HFFc6 (cell line): ENCODE measurements at regions not wholly inside any gene's neighbourhood (a gene's known extent, or its start where the extent isn't known, plus 50 kb on each side); places are given as distances from the start of the nearest gene placed in this dataset.

Experiments used
- DNase-seq: peaks from one replicate; pipeline ENCODE4 v3.0.0-alpha.2; 2018
- H3K27ac Mint-ChIP-seq: 2 replicates; pipeline ENCODE4 v1.8.0; 2020; ENCODE audit warnings: mild to moderate bottlenecking, mixed read lengths
- H3K27me3 Mint-ChIP-seq: 2 replicates; pipeline ENCODE4 v1.8.0; 2021; ENCODE audit warnings: mild to moderate bottlenecking, moderate library complexity, mixed read lengths; ENCODE audit not compliant: insufficient read depth
- H3K36me3 Mint-ChIP-seq: 2 replicates; pipeline ENCODE4 v1.8.0; 2021; ENCODE audit warnings: low read depth, mixed read lengths
- H3K4me1 Mint-ChIP-seq: 2 replicates; pipeline ENCODE4 v1.8.0; 2020; ENCODE audit warnings: low read depth, mixed read lengths
- H3K4me3 Mint-ChIP-seq: 2 replicates; pipeline ENCODE4 v1.8.0; 2020; ENCODE audit warnings: mild to moderate bottlenecking, moderate library complexity, mixed read lengths
- H3K9me3 Mint-ChIP-seq: 2 replicates; pipeline ENCODE4 v1.8.0; 2020; ENCODE audit warnings: mild to moderate bottlenecking, mixed read lengths
- TF ChIP-seq, protein P1 (sequence below): fragments of 200-600 bp; sonication (generic); IDR thresholded peaks from 2 replicates; pipeline ENCODE4 v1.5.0; 2021; ENCODE audit warnings: antibody characterized with exemption, mild to moderate bottlenecking

DNA sequence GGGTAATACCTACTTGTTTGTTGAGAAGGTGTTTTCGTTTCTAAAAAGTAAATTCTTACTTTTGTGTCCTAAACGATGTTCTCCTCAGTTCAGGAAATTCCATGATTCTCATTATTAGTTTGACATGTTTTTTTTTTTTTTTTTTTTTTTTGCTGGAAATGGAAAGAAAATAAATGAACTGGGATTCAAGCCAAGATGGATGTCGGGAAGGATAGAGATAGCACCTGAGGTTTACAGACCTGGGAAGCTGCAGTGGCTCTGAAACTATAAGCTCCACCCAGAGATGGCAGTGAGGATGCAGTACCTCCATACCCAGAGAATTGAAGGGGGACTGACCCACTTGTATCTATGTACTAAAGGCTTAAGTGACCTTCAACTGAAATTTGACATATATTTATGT, 334.6 kb upstream of the TGFBR2 start:
- Mint-ChIP-seq H3K27ac (no peak overlapping the region), H3K27me3 (peaks cover 2% of the 10 kb centered on the region), H3K4me1 (peaks cover 44% of the 10 kb centered on the region), H3K9me3 (peaks cover 12% of the 10 kb centered on the region), H3K36me3 (peaks cover 25% of the 10 kb centered on the region), H3K4me3 (no peak overlapping the region)
- TF ChIP-seq, protein P1, sequence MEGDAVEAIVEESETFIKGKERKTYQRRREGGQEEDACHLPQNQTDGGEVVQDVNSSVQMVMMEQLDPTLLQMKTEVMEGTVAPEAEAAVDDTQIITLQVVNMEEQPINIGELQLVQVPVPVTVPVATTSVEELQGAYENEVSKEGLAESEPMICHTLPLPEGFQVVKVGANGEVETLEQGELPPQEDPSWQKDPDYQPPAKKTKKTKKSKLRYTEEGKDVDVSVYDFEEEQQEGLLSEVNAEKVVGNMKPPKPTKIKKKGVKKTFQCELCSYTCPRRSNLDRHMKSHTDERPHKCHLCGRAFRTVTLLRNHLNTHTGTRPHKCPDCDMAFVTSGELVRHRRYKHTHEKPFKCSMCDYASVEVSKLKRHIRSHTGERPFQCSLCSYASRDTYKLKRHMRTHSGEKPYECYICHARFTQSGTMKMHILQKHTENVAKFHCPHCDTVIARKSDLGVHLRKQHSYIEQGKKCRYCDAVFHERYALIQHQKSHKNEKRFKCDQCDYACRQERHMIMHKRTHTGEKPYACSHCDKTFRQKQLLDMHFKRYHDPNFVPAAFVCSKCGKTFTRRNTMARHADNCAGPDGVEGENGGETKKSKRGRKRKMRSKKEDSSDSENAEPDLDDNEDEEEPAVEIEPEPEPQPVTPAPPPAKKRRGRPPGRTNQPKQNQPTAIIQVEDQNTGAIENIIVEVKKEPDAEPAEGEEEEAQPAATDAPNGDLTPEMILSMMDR = no peak
- DNase-seq = no peak

DNA sequence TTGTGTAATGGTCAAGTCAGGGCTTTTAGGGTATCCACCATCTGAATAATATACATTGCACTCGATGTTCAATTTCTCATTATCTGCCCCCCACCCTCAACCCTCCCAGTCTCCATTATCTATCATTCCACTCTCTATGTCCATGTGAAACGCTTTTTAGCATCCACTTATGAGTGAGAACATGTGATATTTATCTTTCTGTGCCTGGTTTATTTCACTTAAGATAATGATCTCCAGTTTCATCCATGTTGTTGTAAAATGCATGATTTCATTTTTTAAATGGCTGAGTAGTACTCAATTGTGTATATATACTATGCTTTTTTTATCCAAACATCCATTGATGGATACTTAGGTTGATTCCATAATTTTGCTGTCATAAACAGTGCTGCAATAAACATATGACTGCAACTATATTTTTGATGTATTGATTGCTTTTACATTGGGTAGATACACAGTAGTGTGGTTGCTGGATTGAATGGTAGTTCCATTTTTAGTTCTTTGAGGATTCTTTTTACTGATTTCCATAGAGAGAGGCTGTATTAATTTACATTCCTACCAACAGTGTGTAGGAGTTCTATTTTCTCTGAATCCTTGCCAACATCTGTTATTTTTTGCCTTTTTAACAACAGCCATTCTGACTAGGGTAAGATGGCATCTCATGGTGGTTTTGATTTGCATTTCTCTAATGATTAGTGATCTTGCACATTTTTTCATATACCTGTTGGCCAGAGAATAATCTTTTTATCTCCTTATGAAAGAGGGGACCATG, 332.9 kb upstream of the TGFBR2 start:
- Mint-ChIP-seq H3K27me3 (peaks cover 2% of the 10 kb centered on the region), H3K4me1 (peaks cover 34% of the 10 kb centered on the region), H3K36me3 (peaks cover 37% of the 10 kb centered on the region), H3K9me3 (peaks cover 28% of the 10 kb centered on the region), H3K27ac (peak overlapping the region; percentile 29), H3K4me3 (no peak overlapping the region)
- DNase-seq = peak; percentile 27
- TF ChIP-seq, protein P1 = no peak

DNA sequence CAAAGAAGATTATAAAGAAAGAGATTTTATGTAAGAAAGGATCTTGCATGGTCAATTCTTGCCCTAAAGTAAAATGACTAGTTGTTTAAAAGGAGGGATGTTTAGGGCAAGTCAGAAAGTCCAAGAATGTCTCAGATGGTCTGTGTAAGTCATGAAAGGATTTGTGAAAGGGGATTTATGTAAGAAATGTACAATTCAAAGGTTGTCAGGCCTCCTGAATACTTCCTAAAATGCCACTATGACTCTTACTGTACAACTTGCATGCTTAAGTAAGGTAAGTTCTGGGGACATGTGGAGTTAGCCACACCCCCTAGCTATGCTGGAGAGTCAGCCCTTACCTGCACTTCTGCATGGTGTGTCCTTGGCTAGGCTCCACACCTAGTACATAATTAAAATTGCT, 328.9 kb upstream of the TGFBR2 start:
- Mint-ChIP-seq H3K36me3 (peaks cover 44% of the 10 kb centered on the region), H3K27ac (no peak overlapping the region), H3K9me3 (peaks cover 30% of the 10 kb centered on the region), H3K4me3 (no peak overlapping the region), H3K4me1 (peaks cover 33% of the 10 kb centered on the region), H3K27me3 (peaks cover 2% of the 10 kb centered on the region)
- no peak for DNase-seq
- TF ChIP-seq, protein P1 = no peak

DNA sequence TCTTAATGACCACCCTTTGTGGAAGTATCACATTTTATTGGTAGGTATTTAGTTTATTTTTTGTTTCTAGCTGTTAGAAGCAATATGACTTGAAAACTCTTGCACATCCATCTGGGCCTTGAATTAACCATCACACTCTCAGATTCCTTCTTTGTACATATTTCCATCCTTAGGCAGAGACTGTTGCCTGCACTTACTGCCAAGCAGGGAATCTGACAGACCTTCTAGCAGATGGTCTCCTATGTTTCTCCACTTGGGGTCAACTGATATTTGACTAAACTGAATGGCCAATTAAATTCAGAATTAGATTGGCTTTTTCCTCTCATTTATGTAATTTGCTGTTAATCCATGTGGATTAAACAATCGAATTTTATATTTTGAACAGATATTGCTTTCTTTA, 324.9 kb upstream of the TGFBR2 start:
- no peak for DNase-seq
- Mint-ChIP-seq H3K27ac (no peak overlapping the region; the same call in 1 of the 2 replicates), H3K4me1 (peaks cover 48% of the 10 kb centered on the region), H3K4me3 (no peak overlapping the region), H3K36me3 (peaks cover 42% of the 10 kb centered on the region), H3K27me3 (no peaks in the 10 kb centered on the region), H3K9me3 (peaks cover 20% of the 10 kb centered on the region)
- TF ChIP-seq, protein P1 = no peak

DNA sequence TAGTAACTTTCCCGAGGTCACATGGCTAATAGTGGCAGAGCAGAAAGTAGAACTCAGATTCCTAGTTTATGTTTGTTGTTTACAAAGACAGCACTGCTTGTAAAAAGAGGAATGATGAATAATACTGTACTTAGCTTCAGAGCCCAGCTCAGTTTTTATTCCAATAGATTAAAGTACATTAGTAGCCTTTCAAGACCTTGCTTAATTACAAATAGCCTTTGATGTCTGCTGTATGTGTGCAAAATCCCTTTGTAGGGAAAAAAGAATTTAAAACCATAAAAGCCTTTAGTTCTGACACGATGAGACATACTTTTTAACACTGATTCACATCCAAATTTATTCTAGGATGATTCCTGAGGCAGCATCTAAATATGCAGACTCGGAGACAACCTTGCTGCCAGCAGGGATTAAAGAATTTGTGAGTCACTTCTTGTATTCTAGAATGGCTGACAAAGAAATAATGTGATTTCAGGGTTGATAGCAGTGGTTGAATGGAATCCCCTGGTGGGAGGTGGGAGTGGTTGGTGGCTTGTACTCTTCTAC, 324.2 kb upstream of the TGFBR2 start:
- H3K4me3 Mint-ChIP-seq = peak overlapping the region; percentile 59; the same call in 1 of the 2 replicates
- peaks cover 55% of the 10 kb centered on the region for H3K4me1 Mint-ChIP-seq
- DNase-seq = peak; percentile 94
- TF ChIP-seq, protein P1 = peak; percentile 32; the same call in 1 of the 2 replicates
- H3K27ac Mint-ChIP-seq = peak overlapping the region; percentile 73
- no peaks in the 10 kb centered on the region for H3K27me3 Mint-ChIP-seq
- H3K9me3 Mint-ChIP-seq = peaks cover 18% of the 10 kb centered on the region
- peaks cover 39% of the 10 kb centered on the region for H3K36me3 Mint-ChIP-seq
